T-helper 2 cell treated with Interferon-gamma antibody and Interleukin-4, amounts not matched to agents 5 μg/mL and 100 μg/mL, for 36 hours (primary cell): ENCODE measurements at regions not wholly inside any gene's neighbourhood (a gene's known extent, or its start where the extent isn't known, plus 50 kb on each side); places are given as distances from the start of the nearest gene placed in this dataset.

Source experiments
- DNase-seq: peaks from one replicate; pipeline ENCODE4 v3.0.0; 2021; ENCODE audit warnings: low spot score
- H3K27ac Mint-ChIP-seq: one replicate; pipeline ENCODE4 v1.8.0; 2021; ENCODE audit warnings: mild to moderate bottlenecking, mixed read lengths
- H3K27me3 Mint-ChIP-seq: one replicate; pipeline ENCODE4 v1.8.0; 2021; ENCODE audit warnings: low read depth, mixed read lengths
- H3K36me3 Mint-ChIP-seq: one replicate; pipeline ENCODE4 v1.8.0; 2021; ENCODE audit warnings: low read depth, mixed read lengths
- H3K4me1 Mint-ChIP-seq: one replicate; pipeline ENCODE4 v1.8.0; 2021; ENCODE audit warnings: low read depth, mixed read lengths
- H3K4me3 Mint-ChIP-seq: one replicate; pipeline ENCODE4 v1.8.0; 2022; ENCODE audit warnings: mild to moderate bottlenecking, moderate library complexity, mixed read lengths
- H3K9me3 Mint-ChIP-seq: one replicate; pipeline ENCODE4 v1.8.0; 2021; ENCODE audit warnings: mixed read lengths

- Mint-ChIP-seq H3K4me3 (no peak overlapping the region), H3K4me1 (no peaks in the 10 kb centered on the region), H3K36me3 (no peaks in the 10 kb centered on the region), H3K27ac (no peak overlapping the region), H3K27me3 (peaks cover 5% of the 10 kb centered on the region), H3K9me3 (no peaks in the 10 kb centered on the region)
- DNase-seq: no peak
Observed at GRCh38 chr6:139868576-139868975, 494.1 kb upstream of the CITED2 start.

GRCh38 chr6:139863964-139864363 is 489.5 kb upstream of the CITED2 start:
- no peaks in the 10 kb centered on the region for H3K4me1 Mint-ChIP-seq
- DNase-seq: no peak
- no peak overlapping the region for H3K27ac Mint-ChIP-seq
- peaks cover 6% of the 10 kb centered on the region for H3K27me3 Mint-ChIP-seq
- no peaks in the 10 kb centered on the region for H3K36me3 Mint-ChIP-seq
- H3K9me3 Mint-ChIP-seq: no peaks in the 10 kb centered on the region
- no peak overlapping the region for H3K4me3 Mint-ChIP-seq

GRCh38 chr6:139863346-139863745 is 488.9 kb upstream of the CITED2 start:
- H3K4me3 Mint-ChIP-seq: no peak overlapping the region
- H3K27ac Mint-ChIP-seq: no peak overlapping the region
- no peaks in the 10 kb centered on the region for H3K4me1 Mint-ChIP-seq
- H3K9me3 Mint-ChIP-seq: no peaks in the 10 kb centered on the region
- no peak for DNase-seq
- peaks cover 3% of the 10 kb centered on the region for H3K27me3 Mint-ChIP-seq
- no peaks in the 10 kb centered on the region for H3K36me3 Mint-ChIP-seq

GRCh38 chr6:139862311-139862710 is 487.9 kb upstream of the CITED2 start:
- DNase-seq: no peak
- H3K27me3 Mint-ChIP-seq: peaks cover 3% of the 10 kb centered on the region
- H3K9me3 Mint-ChIP-seq: no peaks in the 10 kb centered on the region
- no peaks in the 10 kb centered on the region for H3K36me3 Mint-ChIP-seq
- H3K27ac Mint-ChIP-seq: no peak overlapping the region
- no peaks in the 10 kb centered on the region for H3K4me1 Mint-ChIP-seq
- H3K4me3 Mint-ChIP-seq: no peak overlapping the region

- H3K27ac Mint-ChIP-seq: no peak overlapping the region
- no peak for DNase-seq
- no peaks in the 10 kb centered on the region for H3K36me3 Mint-ChIP-seq
- H3K9me3 Mint-ChIP-seq: no peaks in the 10 kb centered on the region
- no peak overlapping the region for H3K4me3 Mint-ChIP-seq
- peaks cover 3% of the 10 kb centered on the region for H3K27me3 Mint-ChIP-seq
- no peaks in the 10 kb centered on the region for H3K4me1 Mint-ChIP-seq
Observed at GRCh38 chr6:139860203-139860602, 485.8 kb upstream of the CITED2 start.

- H3K4me3 Mint-ChIP-seq: no peak overlapping the region
- H3K27me3 Mint-ChIP-seq: peaks cover 3% of the 10 kb centered on the region
Observed at GRCh38 chr6:139858429-139858828, 484.0 kb upstream of the CITED2 start.

GRCh38 chr6:139857143-139857542 is 482.7 kb upstream of the CITED2 start:
- Mint-ChIP-seq H3K27me3 (peaks cover 3% of the 10 kb centered on the region), H3K9me3 (no peaks in the 10 kb centered on the region), H3K4me3 (no peak overlapping the region), H3K36me3 (no peaks in the 10 kb centered on the region), H3K27ac (no peak overlapping the region), H3K4me1 (no peaks in the 10 kb centered on the region)
- no peak for DNase-seq

More at GRCh38 chr6:139858429-139858828, 484.0 kb upstream of the CITED2 start:
- H3K36me3 Mint-ChIP-seq: no peaks in the 10 kb centered on the region
- no peaks in the 10 kb centered on the region for H3K4me1 Mint-ChIP-seq
- H3K27ac Mint-ChIP-seq: no peak overlapping the region
- DNase-seq: no peak
- H3K9me3 Mint-ChIP-seq: no peaks in the 10 kb centered on the region

GRCh38 chr6:139856562-139856961 is 482.1 kb upstream of the CITED2 start:
- no peak for DNase-seq
- no peak overlapping the region for H3K4me3 Mint-ChIP-seq
- H3K27ac Mint-ChIP-seq: no peak overlapping the region
- H3K36me3 Mint-ChIP-seq: no peaks in the 10 kb centered on the region
- no peaks in the 10 kb centered on the region for H3K4me1 Mint-ChIP-seq
- no peaks in the 10 kb centered on the region for H3K9me3 Mint-ChIP-seq
- peaks cover 3% of the 10 kb centered on the region for H3K27me3 Mint-ChIP-seq

- peaks cover 3% of the 10 kb centered on the region for H3K27me3 Mint-ChIP-seq
- no peak overlapping the region for H3K27ac Mint-ChIP-seq
- DNase-seq: no peak
- H3K36me3 Mint-ChIP-seq: no peaks in the 10 kb centered on the region
- no peaks in the 10 kb centered on the region for H3K4me1 Mint-ChIP-seq
- H3K9me3 Mint-ChIP-seq: no peaks in the 10 kb centered on the region
- no peak overlapping the region for H3K4me3 Mint-ChIP-seq
Observed at GRCh38 chr6:139855671-139856311, 481.3 kb upstream of the CITED2 start.

- H3K27me3 Mint-ChIP-seq: no peaks in the 10 kb centered on the region
- H3K9me3 Mint-ChIP-seq: no peaks in the 10 kb centered on the region
- H3K36me3 Mint-ChIP-seq: no peaks in the 10 kb centered on the region
- H3K4me1 Mint-ChIP-seq: no peaks in the 10 kb centered on the region
- no peak overlapping the region for H3K27ac Mint-ChIP-seq
- H3K4me3 Mint-ChIP-seq: no peak overlapping the region
- DNase-seq: no peak
Observed at GRCh38 chr6:139853302-139853992, 479.0 kb upstream of the CITED2 start.

GRCh38 chr6:139852488-139853140 is 478.2 kb upstream of the CITED2 start:
- H3K4me1 Mint-ChIP-seq: no peaks in the 10 kb centered on the region
- no peaks in the 10 kb centered on the region for H3K9me3 Mint-ChIP-seq
- no peak for DNase-seq
- H3K27ac Mint-ChIP-seq: no peak overlapping the region
- H3K27me3 Mint-ChIP-seq: no peaks in the 10 kb centered on the region
- no peak overlapping the region for H3K4me3 Mint-ChIP-seq
- H3K36me3 Mint-ChIP-seq: no peaks in the 10 kb centered on the region

GRCh38 chr6:139852067-139852466 is 477.6 kb upstream of the CITED2 start:
- Mint-ChIP-seq H3K4me3 (no peak overlapping the region), H3K36me3 (no peaks in the 10 kb centered on the region), H3K27me3 (no peaks in the 10 kb centered on the region), H3K4me1 (no peaks in the 10 kb centered on the region), H3K9me3 (no peaks in the 10 kb centered on the region), H3K27ac (no peak overlapping the region)
- DNase-seq: no peak

GRCh38 chr6:139851206-139851605 is 476.8 kb upstream of the CITED2 start:
- DNase-seq: no peak
- no peak overlapping the region for H3K27ac Mint-ChIP-seq
- H3K36me3 Mint-ChIP-seq: no peaks in the 10 kb centered on the region
- H3K9me3 Mint-ChIP-seq: no peaks in the 10 kb centered on the region
- H3K4me3 Mint-ChIP-seq: no peak overlapping the region
- H3K4me1 Mint-ChIP-seq: no peaks in the 10 kb centered on the region
- H3K27me3 Mint-ChIP-seq: no peaks in the 10 kb centered on the region

- H3K36me3 Mint-ChIP-seq: no peaks in the 10 kb centered on the region
- DNase-seq: no peak
- no peaks in the 10 kb centered on the region for H3K4me1 Mint-ChIP-seq
- H3K27me3 Mint-ChIP-seq: no peaks in the 10 kb centered on the region
- no peaks in the 10 kb centered on the region for H3K9me3 Mint-ChIP-seq
- H3K4me3 Mint-ChIP-seq: no peak overlapping the region
- H3K27ac Mint-ChIP-seq: no peak overlapping the region
Observed at GRCh38 chr6:139850512-139850911, 476.1 kb upstream of the CITED2 start.
